Upper lobe of right lung (tissue), 1 donor: ENCODE measurements at regions not wholly inside any gene's neighbourhood (a gene's known extent, or its start where the extent isn't known, plus 50 kb on each side); places are given as distances from the start of the nearest gene placed in this dataset.

ENCODE experiments used
- ATAC-seq: fragments of 200-7000 bp; cut with Tn5 transposase; one replicate; pipeline ENCODE4 v1.9.1; 2020; ENCODE audit warnings: mild to moderate bottlenecking, moderate library complexity
- DNase-seq: peaks from one replicate; pipeline ENCODE4 v3.0.0-alpha.2; 2020
- H3K27ac ChIP-seq: fragments of 200-600 bp; one replicate; pipeline ENCODE4 v1.8.0; 2022
- H3K27me3 ChIP-seq: fragments of 200-600 bp; one replicate; pipeline ENCODE4 v1.8.0; 2022; ENCODE audit warnings: mild to moderate bottlenecking
- H3K36me3 ChIP-seq: fragments of 200-600 bp; one replicate; pipeline ENCODE4 v1.8.0; 2022
- H3K4me1 ChIP-seq: fragments of 200-600 bp; one replicate; pipeline ENCODE4 v1.8.0; 2022
- H3K4me3 ChIP-seq: fragments of 200-600 bp; one replicate; pipeline ENCODE4 v1.8.0; 2022; ENCODE audit warnings: mild to moderate bottlenecking
- H3K9me3 ChIP-seq: fragments of 200-600 bp; one replicate; pipeline ENCODE4 v1.8.0; 2022
- intact Hi-C: fragments of 100-400 bp; cut with DNase I; formaldehyde crosslinking; loops from one replicate; pipeline ENCODE4 v1.11.0; 2022
- TF ChIP-seq, protein P1 (sequence below): fragments of 200-600 bp; IDR thresholded peaks from one replicate; pipeline ENCODE4 v1.8.0; 2022; ENCODE audit warnings: antibody characterized with exemption
- donor health status: DM: no; HTN: yes; CAD: no; lungs with severe emphysema.

GRCh38 chr4:154998284-154998683 lies 210.2 kb upstream of the NPY2R start:
- TF ChIP-seq, protein P1, sequence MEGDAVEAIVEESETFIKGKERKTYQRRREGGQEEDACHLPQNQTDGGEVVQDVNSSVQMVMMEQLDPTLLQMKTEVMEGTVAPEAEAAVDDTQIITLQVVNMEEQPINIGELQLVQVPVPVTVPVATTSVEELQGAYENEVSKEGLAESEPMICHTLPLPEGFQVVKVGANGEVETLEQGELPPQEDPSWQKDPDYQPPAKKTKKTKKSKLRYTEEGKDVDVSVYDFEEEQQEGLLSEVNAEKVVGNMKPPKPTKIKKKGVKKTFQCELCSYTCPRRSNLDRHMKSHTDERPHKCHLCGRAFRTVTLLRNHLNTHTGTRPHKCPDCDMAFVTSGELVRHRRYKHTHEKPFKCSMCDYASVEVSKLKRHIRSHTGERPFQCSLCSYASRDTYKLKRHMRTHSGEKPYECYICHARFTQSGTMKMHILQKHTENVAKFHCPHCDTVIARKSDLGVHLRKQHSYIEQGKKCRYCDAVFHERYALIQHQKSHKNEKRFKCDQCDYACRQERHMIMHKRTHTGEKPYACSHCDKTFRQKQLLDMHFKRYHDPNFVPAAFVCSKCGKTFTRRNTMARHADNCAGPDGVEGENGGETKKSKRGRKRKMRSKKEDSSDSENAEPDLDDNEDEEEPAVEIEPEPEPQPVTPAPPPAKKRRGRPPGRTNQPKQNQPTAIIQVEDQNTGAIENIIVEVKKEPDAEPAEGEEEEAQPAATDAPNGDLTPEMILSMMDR, result no peak
- intact Hi-C loops, result no loop called here
- Histone ChIP-seq H3K27ac (no peak overlapping the region), H3K36me3 (no peaks in the 10 kb centered on the region), H3K4me3 (no peak overlapping the region), H3K27me3 (no peaks in the 10 kb centered on the region), H3K9me3 (no peaks in the 10 kb centered on the region), H3K4me1 (no peaks in the 10 kb centered on the region)
- DNase-seq (no peak), ATAC-seq (no peak)

DNA sequence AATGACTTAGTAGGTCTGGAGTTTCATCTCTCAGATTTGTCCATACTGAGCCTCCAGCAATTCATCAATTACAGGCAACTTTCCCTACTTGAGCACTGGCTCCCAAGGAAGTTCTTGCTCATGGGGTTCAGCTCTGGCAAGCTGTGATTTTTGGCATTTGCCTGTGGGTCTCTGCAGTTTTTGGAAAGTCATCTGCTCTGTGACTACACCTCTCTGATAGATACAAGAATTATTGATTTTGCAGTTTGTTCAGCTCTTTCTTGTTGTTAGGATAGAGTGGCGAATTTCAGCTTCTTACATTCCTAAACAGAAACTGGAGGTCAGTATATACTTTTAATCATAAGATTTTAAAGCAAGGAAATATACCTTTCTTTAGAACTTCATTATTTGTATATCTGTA lies 209.7 kb upstream of the NPY2R start:
- H3K36me3 ChIP-seq, result no peaks in the 10 kb centered on the region
- H3K4me3 ChIP-seq, result no peak overlapping the region
- no peaks in the 10 kb centered on the region for H3K9me3 ChIP-seq
- TF ChIP-seq, protein P1, result no peak
- no peaks in the 10 kb centered on the region for H3K27me3 ChIP-seq
- no peak overlapping the region for H3K27ac ChIP-seq
- H3K4me1 ChIP-seq, result no peaks in the 10 kb centered on the region
- intact Hi-C loops, result no loop called here
- no peak for DNase-seq
- no peak for ATAC-seq

DNA sequence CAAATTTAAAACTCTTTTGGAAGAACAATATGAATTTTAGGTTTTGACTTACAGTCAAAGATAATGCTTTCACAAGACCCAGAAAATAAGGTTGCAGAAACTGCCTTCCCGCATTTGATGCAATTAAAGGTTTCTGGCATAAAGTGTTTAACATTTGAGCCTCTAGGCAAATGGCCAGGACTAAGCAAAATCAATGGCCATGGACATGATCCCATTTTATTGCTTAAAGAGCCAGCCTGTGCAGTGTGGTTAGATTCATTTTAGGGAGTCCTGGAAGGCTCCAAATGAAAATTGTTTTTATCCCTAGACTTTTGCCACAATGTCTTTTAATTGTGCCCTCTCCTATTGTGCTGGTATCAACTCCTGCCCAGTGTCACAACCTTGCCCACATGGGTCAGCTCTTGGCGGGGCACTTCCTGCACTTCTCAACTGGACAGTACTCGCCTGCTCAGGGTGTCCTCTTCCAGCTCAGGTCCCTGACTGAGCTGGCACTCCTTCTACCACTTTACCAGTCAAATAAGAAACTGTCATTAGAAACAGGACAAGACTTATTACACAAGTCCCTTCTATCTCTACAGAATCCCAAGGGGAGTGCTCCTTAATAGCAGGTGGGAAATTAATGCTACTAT lies 208.4 kb upstream of the NPY2R start:
- H3K27me3 ChIP-seq, result no peaks in the 10 kb centered on the region
- ATAC-seq (no peak), DNase-seq (no peak)
- H3K27ac ChIP-seq, result no peak overlapping the region
- TF ChIP-seq, protein P1, result no peak
- H3K4me3 ChIP-seq, result no peak overlapping the region
- no peaks in the 10 kb centered on the region for H3K9me3 ChIP-seq
- H3K36me3 ChIP-seq, result no peaks in the 10 kb centered on the region
- no peaks in the 10 kb centered on the region for H3K4me1 ChIP-seq
- intact Hi-C loops, result no loop called here

DNA sequence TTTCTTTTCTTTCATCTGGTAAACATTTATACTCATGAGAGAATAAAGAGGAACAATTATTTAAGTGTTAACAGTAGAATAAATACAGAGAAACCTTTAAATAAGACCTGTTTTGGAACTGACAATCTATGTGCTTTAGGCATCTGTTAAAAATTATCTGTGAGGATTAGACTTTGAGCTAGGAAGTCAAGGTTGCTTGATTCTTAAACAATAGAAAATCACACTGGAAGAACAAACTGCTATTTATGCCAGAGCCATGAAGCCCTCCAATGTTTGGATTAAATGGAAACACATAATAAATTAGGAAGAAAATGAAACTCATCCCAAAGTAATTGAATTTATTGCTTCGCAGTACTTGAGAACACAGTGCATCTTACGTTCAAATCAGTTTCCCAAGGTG lies 207.2 kb upstream of the NPY2R start:
- Histone ChIP-seq H3K4me1 (no peaks in the 10 kb centered on the region), H3K27me3 (no peaks in the 10 kb centered on the region), H3K36me3 (no peaks in the 10 kb centered on the region), H3K4me3 (no peak overlapping the region), H3K27ac (no peak overlapping the region), H3K9me3 (no peaks in the 10 kb centered on the region)
- TF ChIP-seq, protein P1, result no peak
- intact Hi-C loops, result no loop called here
- no peak for DNase-seq
- no peak for ATAC-seq

- no peak for ATAC-seq
- intact Hi-C loops, result no loop called here
Observed at GRCh38 chr4:155005395-155006090, 202.9 kb upstream of the NPY2R start.

More at GRCh38 chr4:155005395-155006090, 202.9 kb upstream of the NPY2R start:
- Histone ChIP-seq H3K4me3 (no peak overlapping the region), H3K9me3 (no peaks in the 10 kb centered on the region), H3K36me3 (no peaks in the 10 kb centered on the region), H3K4me1 (no peaks in the 10 kb centered on the region), H3K27me3 (no peaks in the 10 kb centered on the region), H3K27ac (no peak overlapping the region)
- DNase-seq, result no peak
- TF ChIP-seq, protein P1, result no peak
